Activated CD4-positive, alpha-beta memory T cell treated with anti-CD3 and anti-CD28 coated beads for 36 hours (primary cell): ENCODE measurements at regions not wholly inside any gene's neighbourhood (a gene's known extent, or its start where the extent isn't known, plus 50 kb on each side); places are given as distances from the start of the nearest gene placed in this dataset.

ENCODE experiments used
- CTCF ChIA-PET: fragments of 350-600 bp; sonication (Branson Sonifier 250); formaldehyde crosslinking; loops from one replicate; lab custom pipeline; 2021; ENCODE audit warnings: antibody characterized with exemption, inconsistent platforms; lab: Charles Lee
- POLR2A ChIA-PET: fragments of 350-600 bp; sonication (Branson Sonifier 250); formaldehyde crosslinking; loops from one replicate; lab custom pipeline; 2021; ENCODE audit warnings: antibody characterized with exemption; lab: Charles Lee
- DNase-seq: peaks from one replicate; pipeline ENCODE4 v3.0.0-alpha.2; 2020
- H3K27ac Mint-ChIP-seq: one replicate; pipeline ENCODE4 v1.8.0; 2021; ENCODE audit warnings: mixed read lengths
- H3K27me3 Mint-ChIP-seq: one replicate; pipeline ENCODE4 v1.8.0; 2021; ENCODE audit warnings: mixed read lengths
- H3K36me3 Mint-ChIP-seq: one replicate; pipeline ENCODE4 v1.8.0; 2021; ENCODE audit warnings: mixed read lengths
- H3K4me1 Mint-ChIP-seq: one replicate; pipeline ENCODE4 v1.8.0; 2021; ENCODE audit warnings: low read depth, mixed read lengths
- H3K4me3 Mint-ChIP-seq: one replicate; pipeline ENCODE4 v1.8.0; 2021; ENCODE audit warnings: mild to moderate bottlenecking, mixed read lengths
- H3K9me3 Mint-ChIP-seq: one replicate; pipeline ENCODE4 v1.8.0; 2021; ENCODE audit warnings: mixed read lengths
- intact Hi-C: fragments of 100-400 bp; cut with micrococcal nuclease; formaldehyde crosslinking; loops from one replicate; pipeline ENCODE4 v1.15.1; 2023

DNA sequence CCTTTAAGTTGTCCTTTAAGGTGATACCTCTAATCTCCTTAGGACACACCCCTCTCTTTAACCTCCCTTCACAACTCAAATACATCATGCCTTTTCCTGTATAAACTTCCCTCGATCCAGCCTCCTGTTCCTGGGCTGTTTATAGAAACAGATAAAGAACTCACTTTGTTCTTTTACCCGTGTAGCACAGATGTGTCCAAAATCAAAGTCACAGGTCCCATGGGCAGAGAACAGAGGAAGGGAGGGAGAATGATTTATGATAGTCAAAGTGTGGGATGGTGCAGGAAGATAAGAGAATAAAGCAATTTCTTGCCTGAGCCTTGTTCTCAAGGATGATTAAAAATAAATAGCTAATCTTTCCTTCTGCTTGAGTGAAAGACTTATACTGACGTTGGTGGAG is 50.3 kb upstream of the CABCOCO1 start:
- ChIA-PET CTCF (no interaction called here), POLR2A (no interaction called here)
- H3K27me3 Mint-ChIP-seq, result peaks cover 5% of the 10 kb centered on the region
- no peak overlapping the region for H3K27ac Mint-ChIP-seq
- no peaks in the 10 kb centered on the region for H3K4me1 Mint-ChIP-seq
- no peaks in the 10 kb centered on the region for H3K9me3 Mint-ChIP-seq
- intact Hi-C loops, result no loop called here
- DNase-seq, result no peak
- H3K36me3 Mint-ChIP-seq, result no peaks in the 10 kb centered on the region
- no peak overlapping the region for H3K4me3 Mint-ChIP-seq

- H3K9me3 Mint-ChIP-seq, result no peaks in the 10 kb centered on the region
- ChIA-PET POLR2A (no interaction called here), CTCF (interaction anchor here (0.6 kb wide), 1 partner anchor 209 kb away, joined by 8 read pairs; no protein-coding TSS in a partner anchor)
- H3K36me3 Mint-ChIP-seq, result no peaks in the 10 kb centered on the region
- no peak for DNase-seq
- peaks cover 5% of the 10 kb centered on the region for H3K27me3 Mint-ChIP-seq
- H3K4me1 Mint-ChIP-seq, result no peaks in the 10 kb centered on the region
- no peak overlapping the region for H3K27ac Mint-ChIP-seq
- no peak overlapping the region for H3K4me3 Mint-ChIP-seq
- intact Hi-C loops, result no loop called here
These were observed 50.7 kb upstream of the CABCOCO1 start for GRCh38 chr10:61612009-61612408.

DNA sequence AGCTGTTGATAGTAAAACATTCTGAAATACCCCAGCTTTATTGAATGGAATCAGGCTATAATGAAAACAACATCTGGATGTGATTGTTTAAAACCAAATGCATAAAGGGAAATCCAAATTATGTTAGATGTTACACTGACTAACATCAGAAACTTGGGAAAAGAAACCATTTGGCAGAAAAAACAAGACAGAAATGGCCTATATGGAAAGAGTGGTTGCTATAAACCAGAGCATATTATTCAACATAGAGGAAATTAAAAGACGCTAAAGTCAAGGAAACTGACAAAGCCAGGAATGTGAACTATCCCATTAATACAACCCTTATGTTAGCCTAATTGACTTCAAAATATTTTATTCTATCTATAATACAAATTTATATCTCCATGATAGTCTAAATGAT is 53.0 kb upstream of the CABCOCO1 start:
- intact Hi-C loops, result no loop called here
- Mint-ChIP-seq H3K27ac (no peak overlapping the region), H3K27me3 (peaks cover 9% of the 10 kb centered on the region), H3K9me3 (no peaks in the 10 kb centered on the region), H3K4me1 (no peaks in the 10 kb centered on the region), H3K36me3 (no peaks in the 10 kb centered on the region), H3K4me3 (no peak overlapping the region)
- CTCF ChIA-PET, result no interaction called here
- POLR2A ChIA-PET, result no interaction called here
- no peak for DNase-seq

DNA sequence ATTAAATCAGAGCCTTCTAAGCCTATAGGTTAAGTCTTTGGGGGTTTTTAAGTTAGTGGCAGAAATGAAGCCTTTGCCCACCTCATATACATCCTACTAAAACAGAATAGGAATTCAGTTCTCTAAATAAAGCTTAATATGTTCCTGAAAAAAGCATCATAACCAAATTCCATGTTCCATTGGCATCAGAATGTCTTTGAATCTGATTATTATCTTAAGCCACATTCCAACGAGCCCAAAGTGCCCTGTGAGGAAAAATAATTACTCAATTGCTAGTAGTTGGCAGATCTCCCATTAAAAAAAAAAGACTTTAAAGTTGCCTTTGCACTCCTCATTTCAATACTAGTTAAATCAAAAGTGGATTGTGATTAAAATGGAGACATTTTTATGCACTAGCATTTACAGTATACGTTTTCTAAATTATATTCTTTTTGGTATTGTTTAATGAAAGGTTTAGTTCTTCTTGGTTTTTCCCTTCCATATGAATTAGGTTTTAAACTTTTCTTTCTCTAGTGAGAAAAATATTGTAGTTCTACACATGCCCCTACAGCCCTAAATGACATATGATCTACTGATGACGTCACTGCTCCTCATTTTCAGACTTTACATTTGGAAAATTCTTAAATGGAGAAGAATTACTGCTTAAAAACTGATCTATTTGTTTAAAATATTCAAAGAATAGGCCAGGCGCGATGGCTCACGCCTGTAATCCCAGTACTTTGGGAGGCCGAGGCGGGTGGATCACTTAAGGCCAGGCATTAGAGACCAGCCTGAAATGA is 54.3 kb upstream of the CABCOCO1 start:
- DNase-seq, result no peak
- POLR2A ChIA-PET, result no interaction called here
- Mint-ChIP-seq H3K4me1 (no peaks in the 10 kb centered on the region), H3K36me3 (no peaks in the 10 kb centered on the region), H3K27ac (no peak overlapping the region), H3K9me3 (no peaks in the 10 kb centered on the region), H3K4me3 (no peak overlapping the region), H3K27me3 (peaks cover 9% of the 10 kb centered on the region)
- intact Hi-C loops, result no loop called here
- CTCF ChIA-PET, result interaction anchor here (1.1 kb wide), 1 partner anchor 246 kb away, joined by 3 read pairs; no protein-coding TSS in a partner anchor

- Mint-ChIP-seq H3K27ac (no peak overlapping the region), H3K36me3 (no peaks in the 10 kb centered on the region), H3K4me3 (no peak overlapping the region), H3K4me1 (no peaks in the 10 kb centered on the region), H3K9me3 (no peaks in the 10 kb centered on the region), H3K27me3 (peaks cover 9% of the 10 kb centered on the region)
- intact Hi-C loops, result no loop called here
- ChIA-PET CTCF (interaction anchor here (0.6 to 1.3 kb wide), 3 partner anchors 18 to 245 kb away, joined by 3 read pairs; no protein-coding TSS in a partner anchor), POLR2A (no interaction called here)
- DNase-seq, result no peak
These were observed 55.5 kb upstream of the CABCOCO1 start for GRCh38 chr10:61606959-61607907.

- intact Hi-C loops, result no loop called here
- no peak overlapping the region for H3K27ac Mint-ChIP-seq
- H3K4me3 Mint-ChIP-seq, result no peak overlapping the region
These were observed 57.5 kb upstream of the CABCOCO1 start for GRCh38 chr10:61605221-61605620.

GRCh38 chr10:61600399-61600798 is 62.3 kb upstream of the CABCOCO1 start:
- Mint-ChIP-seq H3K9me3 (no peaks in the 10 kb centered on the region), H3K36me3 (no peaks in the 10 kb centered on the region), H3K4me1 (no peaks in the 10 kb centered on the region), H3K27ac (no peak overlapping the region), H3K27me3 (peaks cover 1% of the 10 kb centered on the region), H3K4me3 (no peak overlapping the region)
- POLR2A ChIA-PET, result no interaction called here
- intact Hi-C loops, result no loop called here
- DNase-seq, result no peak
- CTCF ChIA-PET, result no interaction called here

More at GRCh38 chr10:61605221-61605620, 57.5 kb upstream of the CABCOCO1 start:
- peaks cover 6% of the 10 kb centered on the region for H3K27me3 Mint-ChIP-seq
- no peaks in the 10 kb centered on the region for H3K9me3 Mint-ChIP-seq
- H3K4me1 Mint-ChIP-seq, result no peaks in the 10 kb centered on the region
- no peaks in the 10 kb centered on the region for H3K36me3 Mint-ChIP-seq
- no peak for DNase-seq
- ChIA-PET POLR2A (no interaction called here), CTCF (no interaction called here)

DNA sequence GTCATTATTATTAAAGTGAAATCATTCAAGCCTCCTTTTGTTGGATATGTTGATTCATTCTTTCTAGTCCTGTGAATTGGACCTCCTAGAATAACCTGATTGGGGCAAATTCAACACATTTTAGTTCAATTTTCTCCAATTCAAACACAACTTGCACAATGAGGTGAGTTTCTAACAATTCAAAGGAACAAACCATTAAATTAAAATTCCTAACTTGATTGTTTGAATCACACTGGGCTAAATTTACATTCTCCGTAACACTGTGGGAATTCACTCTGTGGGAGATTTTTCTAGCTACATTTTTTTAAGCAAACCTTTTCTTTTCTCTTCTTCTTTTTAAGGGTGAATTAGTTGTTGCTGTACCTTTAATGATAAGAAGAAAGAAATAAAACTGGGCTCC is 68.3 kb upstream of the CABCOCO1 start:
- H3K4me1 Mint-ChIP-seq, result no peaks in the 10 kb centered on the region
- DNase-seq, result no peak
- H3K4me3 Mint-ChIP-seq, result no peak overlapping the region
- CTCF ChIA-PET, result no interaction called here
- no peaks in the 10 kb centered on the region for H3K36me3 Mint-ChIP-seq
- H3K27me3 Mint-ChIP-seq, result peaks cover 1% of the 10 kb centered on the region
- intact Hi-C loops, result no loop called here
- no peak overlapping the region for H3K27ac Mint-ChIP-seq
- no peaks in the 10 kb centered on the region for H3K9me3 Mint-ChIP-seq
- POLR2A ChIA-PET, result no interaction called here

GRCh38 chr10:61592581-61592980 is 70.1 kb upstream of the CABCOCO1 start:
- peaks cover 1% of the 10 kb centered on the region for H3K27me3 Mint-ChIP-seq
- no peak overlapping the region for H3K27ac Mint-ChIP-seq
- H3K9me3 Mint-ChIP-seq, result no peaks in the 10 kb centered on the region
- ChIA-PET CTCF (no interaction called here), POLR2A (no interaction called here)
- no peak overlapping the region for H3K4me3 Mint-ChIP-seq
- no peak for DNase-seq
- H3K36me3 Mint-ChIP-seq, result no peaks in the 10 kb centered on the region
- intact Hi-C loops, result no loop called here
- no peaks in the 10 kb centered on the region for H3K4me1 Mint-ChIP-seq

- POLR2A ChIA-PET, result no interaction called here
- Mint-ChIP-seq H3K27ac (no peak overlapping the region), H3K27me3 (peaks cover 1% of the 10 kb centered on the region), H3K4me3 (no peak overlapping the region), H3K9me3 (no peaks in the 10 kb centered on the region), H3K4me1 (no peaks in the 10 kb centered on the region), H3K36me3 (no peaks in the 10 kb centered on the region)
- CTCF ChIA-PET, result no interaction called here
- no peak for DNase-seq
- intact Hi-C loops, result no loop called here
These were observed 73.0 kb upstream of the CABCOCO1 start for GRCh38 chr10:61589547-61590243.

DNA sequence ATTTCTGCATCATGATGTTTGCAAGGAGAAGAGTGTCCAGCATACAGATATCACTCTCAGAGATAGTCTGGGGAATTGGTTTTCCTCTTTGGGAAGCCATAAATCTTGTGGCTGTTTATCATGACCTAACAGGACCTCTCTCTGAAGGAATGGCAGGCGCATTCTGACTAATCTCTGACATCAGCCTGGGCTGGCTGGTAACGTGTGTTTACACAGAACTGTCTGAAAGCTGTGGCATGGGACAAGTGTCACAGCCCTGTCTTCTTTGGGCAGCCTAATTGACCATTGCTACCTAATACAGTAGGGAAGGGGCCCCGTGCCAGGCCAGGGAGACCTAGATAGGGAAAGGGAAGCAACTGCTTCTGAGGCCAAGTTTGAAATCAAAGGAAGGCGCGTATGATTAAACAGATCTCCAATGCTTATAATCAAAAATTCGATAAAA is 73.9 kb upstream of the CABCOCO1 start:
- no peaks in the 10 kb centered on the region for H3K4me1 Mint-ChIP-seq
- peaks cover 1% of the 10 kb centered on the region for H3K27me3 Mint-ChIP-seq
- H3K9me3 Mint-ChIP-seq, result no peaks in the 10 kb centered on the region
- no peaks in the 10 kb centered on the region for H3K36me3 Mint-ChIP-seq
- H3K4me3 Mint-ChIP-seq, result no peak overlapping the region
- no peak overlapping the region for H3K27ac Mint-ChIP-seq
- CTCF ChIA-PET, result no interaction called here
- intact Hi-C loops, result no loop called here
- POLR2A ChIA-PET, result no interaction called here
- no peak for DNase-seq

DNA sequence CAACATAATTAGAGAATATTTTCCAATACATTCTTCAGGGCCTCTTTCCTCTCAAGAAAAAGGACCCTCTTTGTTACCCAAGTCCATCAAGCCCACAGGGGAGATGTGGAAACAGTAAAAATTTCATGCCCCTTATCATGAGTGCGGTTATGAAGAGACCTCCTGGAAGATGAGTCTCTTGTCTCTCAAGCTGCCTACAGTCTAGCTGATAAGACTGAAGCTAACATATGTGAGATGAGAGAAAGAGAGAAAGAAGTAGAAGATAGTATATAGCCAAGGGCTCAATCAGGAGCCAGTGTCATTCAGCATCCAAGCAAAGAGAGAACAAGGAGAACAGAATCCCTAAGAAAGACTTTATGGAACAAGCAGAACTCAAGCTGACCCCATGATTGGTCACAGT is 75.9 kb upstream of the CABCOCO1 start:
- Mint-ChIP-seq H3K27me3 (no peaks in the 10 kb centered on the region), H3K9me3 (no peaks in the 10 kb centered on the region), H3K4me1 (no peaks in the 10 kb centered on the region), H3K36me3 (no peaks in the 10 kb centered on the region), H3K4me3 (no peak overlapping the region), H3K27ac (no peak overlapping the region)
- POLR2A ChIA-PET, result no interaction called here
- intact Hi-C loops, result no loop called here
- DNase-seq, result no peak
- CTCF ChIA-PET, result no interaction called here
